DMS153 treated with DMSO at 0.1 percent for 48 hours (cell line): ENCODE measurements at regions not wholly inside any gene's neighbourhood (a gene's known extent, or its start where the extent isn't known, plus 50 kb on each side); places are given as distances from the start of the nearest gene placed in this dataset.

Experiments
- DNase-seq: peaks from one replicate; lab custom pipeline; 2025; ENCODE audit not compliant: unreplicated experiment; lab: John Stamatoyannopoulos, UW

DNA sequence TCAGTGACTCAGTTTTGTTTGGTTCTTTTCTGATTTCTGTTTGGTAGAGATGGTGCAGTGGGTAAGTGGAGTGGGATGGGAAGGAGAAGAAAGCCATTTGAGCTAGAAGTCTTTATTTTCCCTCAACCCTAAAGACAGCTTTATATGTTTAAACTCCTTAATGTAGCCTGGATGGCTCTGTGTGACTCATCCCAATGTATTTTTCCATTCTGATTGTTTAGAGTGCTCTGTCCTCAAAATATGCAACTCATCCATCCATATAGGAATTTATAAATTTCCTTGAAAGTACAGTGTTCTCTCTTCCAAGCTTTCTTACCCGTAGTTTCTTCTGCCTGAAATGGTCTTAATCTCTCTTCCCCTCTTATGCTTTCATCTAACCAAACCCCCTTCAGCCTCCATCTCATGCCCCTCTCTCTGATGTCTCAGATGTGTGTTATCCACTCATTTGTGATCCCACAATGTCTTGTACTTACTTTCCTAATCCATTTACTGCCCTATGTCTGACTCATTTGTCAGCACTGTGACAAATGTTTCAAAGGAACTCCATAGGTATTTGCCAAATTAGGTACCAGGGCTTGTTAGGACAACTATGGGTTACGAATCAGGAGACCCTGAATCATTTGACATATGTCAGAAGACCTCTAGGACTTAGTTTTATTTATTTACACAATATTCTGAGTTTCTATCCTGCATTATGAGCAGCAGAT, 217.5 kb upstream of the SGCD start:
- DNase-seq: no peak

DNA sequence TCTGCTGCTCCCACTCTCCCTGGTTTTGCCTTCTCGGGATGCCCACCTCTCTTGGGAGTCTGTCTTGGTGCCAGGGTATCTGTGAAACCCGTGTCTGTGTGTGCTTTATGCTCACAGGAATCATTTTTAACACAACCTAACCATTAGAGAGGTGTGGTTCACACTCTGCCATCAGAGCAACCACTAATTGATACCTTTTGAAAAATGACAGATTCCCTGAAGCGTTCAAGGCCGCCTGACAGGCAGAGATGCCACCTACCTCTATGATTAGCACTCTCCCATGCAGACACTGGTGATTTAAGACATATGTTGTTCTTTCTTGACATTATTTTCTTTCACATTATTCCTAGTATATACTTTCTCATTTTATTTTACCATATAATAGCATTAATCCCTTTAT, 207.3 kb upstream of the SGCD start:
- no peak for DNase-seq

DNA sequence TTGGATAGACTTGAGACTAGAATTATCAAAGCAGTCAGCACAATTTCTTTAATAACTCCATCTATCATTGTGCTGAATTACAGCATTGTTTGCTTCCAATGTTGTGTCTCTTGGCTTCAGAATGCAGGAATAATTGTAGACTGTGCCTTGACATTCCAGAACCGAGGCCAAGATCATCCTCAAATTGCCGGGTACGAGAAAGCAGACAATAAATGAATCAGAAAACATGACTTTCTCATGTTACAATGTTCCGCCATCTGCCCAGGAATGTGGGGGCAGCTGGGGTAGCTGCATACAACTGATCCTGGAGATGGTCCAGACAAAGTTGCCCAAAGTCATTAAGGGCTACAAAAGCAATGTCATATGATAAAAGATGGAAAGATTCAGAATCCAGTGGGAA, 206.2 kb upstream of the SGCD start:
- DNase-seq: no peak

DNA sequence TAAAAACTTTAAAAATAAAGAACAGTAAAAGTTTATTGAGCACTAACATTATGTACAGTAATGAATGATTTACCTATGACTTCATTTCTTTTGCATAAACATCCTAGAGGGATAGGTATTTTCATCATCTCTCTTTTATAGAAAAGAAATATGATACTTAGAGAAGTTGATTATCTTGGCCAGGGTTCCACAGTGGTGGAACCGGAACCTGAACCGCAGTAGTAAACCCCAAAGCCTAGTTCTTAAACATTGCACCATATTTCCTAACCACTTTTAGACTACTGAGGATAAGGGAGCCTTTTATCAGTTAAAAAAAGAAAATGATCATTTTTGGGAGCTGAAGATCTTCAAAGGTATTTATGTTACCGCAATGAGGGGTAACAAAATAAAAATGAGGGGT, 205.7 kb upstream of the SGCD start:
- DNase-seq: no peak

DNA sequence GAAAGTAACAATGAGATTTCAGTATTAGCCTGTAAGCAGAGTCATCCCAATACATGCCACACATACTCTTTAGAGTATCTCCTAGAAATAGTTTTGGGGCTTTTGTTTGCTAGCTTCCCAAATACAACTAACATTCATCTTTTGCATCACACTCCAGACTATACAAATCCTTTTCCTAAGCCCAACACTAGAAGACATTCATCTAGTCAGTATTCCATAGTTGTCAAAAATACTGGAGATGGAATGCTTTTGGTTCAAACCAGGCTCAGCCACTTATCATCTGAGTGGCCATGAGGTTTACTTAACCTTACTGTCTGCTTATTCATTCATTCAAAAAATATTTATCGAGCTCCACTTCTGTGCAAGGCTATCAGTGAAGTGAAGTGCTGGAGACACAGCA, 205.1 kb upstream of the SGCD start:
- DNase-seq: no peak

DNA sequence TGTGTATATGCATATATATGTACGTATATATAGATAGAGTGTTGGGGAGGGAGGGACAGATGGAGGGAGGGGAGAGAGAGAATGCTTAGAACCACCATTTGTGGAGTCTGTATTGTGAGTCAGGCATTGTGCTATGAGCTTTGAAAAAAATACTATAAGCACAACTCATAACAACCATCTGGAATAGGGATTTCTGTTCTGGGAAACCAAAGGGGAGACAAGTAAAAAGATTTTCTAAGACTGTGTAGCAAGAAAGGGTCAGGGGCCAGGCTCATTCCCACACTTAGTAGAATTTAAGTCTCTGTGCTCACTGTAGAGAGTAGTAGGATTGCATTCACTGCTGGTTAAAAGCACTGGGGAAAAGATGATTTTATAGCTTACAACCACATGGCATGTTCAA, 202.3 kb upstream of the SGCD start:
- DNase-seq: no peak

DNA sequence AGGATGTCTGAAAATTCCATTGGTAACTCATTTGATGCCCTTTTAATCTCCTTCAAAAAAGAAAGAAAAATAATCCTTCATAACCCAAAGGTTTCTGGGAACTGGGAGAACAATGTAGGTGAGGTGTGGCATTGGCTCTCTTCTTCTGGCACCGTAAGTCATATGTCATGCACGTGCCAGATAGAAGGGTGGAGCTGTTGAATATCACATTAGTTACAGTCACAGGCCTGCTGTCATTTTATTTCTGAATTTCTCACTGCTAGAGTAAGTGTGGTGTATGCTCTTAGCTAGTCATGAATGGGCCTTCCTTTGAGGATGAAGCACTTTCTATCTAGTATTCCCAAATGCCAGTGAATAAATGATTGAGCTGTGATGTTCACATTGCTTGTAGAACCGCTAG, 201.8 kb upstream of the SGCD start:
- DNase-seq: no peak

DNA sequence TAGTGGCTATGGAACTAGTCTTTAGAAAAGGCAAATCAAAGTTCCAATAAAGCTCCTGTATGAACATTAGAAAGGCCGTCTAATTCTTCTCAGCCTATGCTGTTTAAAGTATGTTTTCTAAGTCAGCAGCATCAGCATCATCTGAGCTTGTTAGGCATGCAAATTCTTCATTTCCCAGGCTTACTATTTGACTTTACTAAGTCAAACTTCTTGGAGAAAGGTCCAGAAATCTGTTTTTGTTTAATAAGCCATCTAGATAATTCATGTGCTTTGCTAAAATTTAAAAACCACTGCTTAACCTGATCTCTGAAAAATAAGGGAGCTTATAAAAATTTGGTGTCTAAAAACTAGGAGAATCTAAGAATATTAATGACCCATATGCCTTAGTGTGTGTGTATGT, 200.2 kb upstream of the SGCD start:
- no peak for DNase-seq

DNA sequence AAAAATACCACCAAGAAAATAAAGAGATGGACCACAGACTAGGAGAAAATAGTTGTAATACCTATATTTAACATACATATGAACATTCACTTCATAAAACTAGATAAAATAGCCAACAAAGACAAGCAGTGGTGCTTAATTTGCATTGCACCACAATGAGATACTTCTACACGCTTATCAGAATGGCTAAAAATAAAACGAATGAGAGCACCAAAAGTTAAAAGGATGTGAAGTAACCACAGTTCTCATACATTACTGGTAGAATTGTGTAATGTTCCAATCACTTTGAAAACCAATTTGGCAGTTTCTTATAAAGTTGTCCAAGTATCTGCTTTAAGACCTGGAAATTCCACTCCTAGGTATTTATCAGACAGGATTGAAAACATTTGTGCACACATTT, 198.9 kb upstream of the SGCD start:
- DNase-seq: no peak

DNA sequence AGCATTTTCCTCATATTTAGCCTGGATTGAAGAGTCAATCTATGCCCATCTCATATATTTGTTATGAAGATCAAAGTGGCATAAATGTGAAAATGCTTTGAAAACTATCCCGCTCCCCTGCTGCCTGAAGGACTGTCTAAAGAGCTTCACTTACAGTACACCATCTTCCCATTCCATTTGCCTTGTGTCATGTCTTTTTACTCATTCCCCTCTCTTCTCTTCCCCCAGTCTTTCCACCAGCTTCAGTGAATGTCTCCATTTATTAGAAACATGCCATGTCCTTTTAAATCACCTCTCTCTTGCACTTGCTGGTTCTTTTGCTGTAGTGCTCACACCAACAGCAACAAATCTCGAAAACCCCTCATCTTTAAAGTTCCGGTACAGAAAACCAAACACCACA, 192.7 kb upstream of the SGCD start:
- DNase-seq: no peak

DNA sequence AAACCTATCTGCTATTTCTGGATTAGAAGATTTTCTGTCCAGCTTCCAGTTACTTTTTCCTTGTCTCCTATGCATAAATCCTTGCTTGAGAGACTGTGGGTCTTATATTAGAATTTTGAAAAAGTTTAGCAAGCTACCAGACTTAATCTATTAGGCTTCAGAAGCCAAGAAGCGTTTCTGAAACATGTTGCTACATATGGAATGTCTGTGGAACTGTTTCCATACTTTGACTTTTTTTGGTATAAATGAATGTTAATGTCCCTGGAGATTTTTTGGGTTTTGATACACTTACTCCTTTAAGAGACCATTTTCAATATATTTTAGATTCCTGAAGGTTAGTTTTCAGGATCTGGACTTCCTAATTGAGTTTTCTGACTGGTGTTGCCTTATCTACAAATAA, 191.4 kb upstream of the SGCD start:
- DNase-seq: no peak

DNA sequence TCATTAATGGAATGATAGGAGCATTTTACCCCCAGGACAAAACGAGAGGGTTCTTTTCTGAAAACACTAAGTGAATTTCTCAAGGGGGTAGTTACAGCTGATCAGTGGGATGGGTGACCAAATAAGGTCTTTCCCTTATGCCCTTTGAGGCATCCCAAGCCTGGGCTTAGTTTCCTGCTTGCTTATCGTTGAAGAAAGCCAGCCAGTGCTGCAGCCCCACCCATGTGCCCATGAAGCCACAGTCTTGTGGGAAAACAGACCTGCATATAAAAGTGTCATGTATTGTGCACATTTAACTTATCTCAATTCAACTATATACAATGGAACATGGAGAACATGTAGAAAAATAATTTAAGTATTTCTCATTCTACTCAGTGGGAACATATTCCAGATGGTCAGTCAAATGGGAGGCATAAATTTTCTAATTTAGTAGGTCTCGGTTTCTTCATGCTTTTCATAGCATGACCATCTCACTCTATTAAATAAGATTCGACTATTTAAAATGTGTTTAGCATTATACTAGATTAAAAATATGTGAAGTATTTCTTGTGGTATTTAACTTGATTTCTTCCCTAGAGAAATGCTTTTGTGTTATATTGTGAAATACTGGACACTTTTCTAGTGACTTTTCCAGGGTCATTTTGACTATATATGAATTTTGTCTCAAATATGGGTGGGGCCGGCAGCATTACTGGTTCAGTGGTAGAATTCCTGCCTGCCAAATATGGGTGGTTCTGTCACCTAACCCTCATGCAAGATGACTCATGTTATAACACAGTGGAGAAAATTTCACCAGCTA, 189.7 kb upstream of the SGCD start:
- no peak for DNase-seq

DNA sequence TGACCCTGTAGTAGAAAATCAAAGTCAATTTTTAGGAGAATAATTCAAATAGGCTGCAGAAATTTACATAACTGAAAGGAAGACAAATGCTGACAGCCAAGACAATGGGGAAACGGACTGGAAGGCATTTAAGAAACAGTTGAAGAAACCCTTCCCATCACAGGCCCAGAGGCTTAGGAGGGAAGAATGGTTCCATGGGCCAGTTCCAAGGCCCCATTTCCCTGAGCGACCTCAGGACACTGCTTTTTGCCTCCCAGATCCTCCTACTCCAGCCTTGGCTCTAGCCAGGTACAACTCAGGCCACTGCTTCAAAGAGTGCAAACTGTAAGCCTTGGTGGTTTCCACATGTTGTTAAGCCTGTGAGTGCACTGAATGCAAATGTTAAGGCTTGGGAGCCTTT, 184.1 kb upstream of the SGCD start:
- DNase-seq: no peak

DNA sequence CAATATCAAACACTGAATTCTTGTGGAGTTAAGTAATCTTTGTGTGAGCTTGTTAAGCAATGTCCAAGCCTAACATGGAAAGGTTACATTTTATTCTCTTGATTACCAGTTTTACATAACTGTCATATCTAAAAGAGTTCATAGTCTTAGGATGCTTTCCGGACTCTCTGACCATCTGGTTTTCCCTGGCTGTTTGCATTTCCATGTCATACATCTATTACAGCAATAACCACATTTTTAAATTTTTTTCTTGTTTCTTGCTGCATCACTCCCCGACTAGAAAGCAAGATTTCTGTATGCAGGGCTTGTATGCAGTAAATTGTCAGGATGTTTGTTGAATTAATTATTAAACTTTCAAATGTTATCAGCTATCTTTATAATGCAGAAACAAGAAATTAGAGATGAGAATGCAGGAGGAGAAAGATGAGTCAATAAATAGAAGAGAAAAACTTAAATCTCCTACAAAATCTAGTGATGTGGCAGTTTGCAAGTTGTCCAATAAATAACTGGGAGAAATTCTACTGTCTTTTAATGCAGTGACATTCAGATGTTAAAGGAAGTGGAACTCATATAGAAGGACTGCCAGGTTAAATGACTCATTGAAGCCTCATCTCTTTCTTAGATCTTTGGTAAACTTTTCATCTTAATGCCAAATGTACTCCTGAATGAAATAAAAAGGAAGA, 179.6 kb upstream of the SGCD start:
- no peak for DNase-seq

DNA sequence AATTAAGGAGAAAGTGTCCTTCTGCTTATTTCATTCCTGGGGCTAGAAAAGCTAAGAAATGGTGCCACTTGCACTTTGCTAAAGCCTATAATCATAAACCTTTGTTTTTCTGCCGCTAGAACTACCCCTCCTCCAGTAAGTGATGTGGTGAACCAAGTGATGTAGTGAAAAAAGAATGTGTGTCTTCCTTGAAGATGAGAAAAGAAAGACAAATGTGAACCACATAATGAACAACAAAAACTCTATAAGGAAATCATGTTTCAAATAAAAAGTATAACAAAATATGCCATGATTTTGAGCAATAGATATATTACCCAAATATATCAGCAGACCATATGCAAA, 179.0 kb upstream of the SGCD start:
- no peak for DNase-seq

DNA sequence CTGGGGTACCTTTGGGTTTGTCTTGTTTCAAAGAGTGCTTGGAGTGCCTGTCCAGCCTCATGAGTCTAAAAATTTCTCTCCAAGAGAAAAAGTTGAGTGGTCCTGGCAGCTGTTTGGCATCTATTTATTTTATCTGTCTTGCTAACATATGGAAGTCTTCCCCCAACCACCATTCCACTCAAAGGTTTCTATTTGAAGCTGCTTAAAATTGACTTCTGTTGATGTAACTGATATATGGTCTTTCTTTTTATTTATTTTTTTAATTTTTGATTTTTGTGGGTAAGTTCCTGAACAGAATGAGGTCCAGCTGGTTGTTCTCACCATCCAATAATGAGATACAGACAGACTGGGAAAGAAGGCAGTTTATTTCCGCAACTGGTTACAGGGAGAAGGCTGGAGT, 178.7 kb upstream of the SGCD start:
- no peak for DNase-seq

DNA sequence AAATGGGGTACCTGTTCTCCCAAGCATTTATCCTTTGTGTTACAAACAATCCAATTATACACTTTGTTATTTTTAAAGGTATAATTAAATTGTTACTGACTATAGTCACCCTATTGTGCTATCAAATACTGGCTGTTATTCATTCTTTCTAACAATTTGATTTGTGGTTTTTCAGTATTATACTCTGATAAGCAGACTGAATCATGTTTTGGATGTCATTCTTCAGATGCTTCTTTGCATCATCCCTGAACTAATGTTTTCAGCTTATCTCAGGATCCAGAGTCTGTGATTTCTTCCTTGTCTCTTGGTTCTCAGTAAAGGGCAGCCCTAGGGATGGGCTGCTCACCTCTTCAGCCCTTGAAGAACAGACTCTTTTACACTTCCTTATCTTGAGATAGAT, 177.8 kb upstream of the SGCD start:
- no peak for DNase-seq

DNA sequence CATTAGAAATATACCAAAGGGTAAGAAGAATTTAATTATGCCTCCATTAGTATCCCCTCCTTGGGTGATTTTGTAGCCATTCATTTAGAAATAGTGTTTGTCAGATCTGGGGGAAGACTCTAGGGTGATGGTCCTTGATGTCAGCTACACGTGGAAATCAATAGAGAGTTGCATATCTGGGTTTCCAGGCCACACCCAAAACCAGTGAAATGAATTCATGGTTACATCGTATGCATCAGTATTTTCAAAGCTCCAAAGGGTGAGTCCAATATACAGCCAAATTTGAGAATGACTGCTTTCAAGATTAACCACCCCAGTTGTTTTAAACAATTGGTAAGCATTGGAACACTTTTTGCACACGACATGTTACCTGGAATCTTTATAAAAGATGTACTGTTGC, 173.4 kb upstream of the SGCD start:
- no peak for DNase-seq

DNA sequence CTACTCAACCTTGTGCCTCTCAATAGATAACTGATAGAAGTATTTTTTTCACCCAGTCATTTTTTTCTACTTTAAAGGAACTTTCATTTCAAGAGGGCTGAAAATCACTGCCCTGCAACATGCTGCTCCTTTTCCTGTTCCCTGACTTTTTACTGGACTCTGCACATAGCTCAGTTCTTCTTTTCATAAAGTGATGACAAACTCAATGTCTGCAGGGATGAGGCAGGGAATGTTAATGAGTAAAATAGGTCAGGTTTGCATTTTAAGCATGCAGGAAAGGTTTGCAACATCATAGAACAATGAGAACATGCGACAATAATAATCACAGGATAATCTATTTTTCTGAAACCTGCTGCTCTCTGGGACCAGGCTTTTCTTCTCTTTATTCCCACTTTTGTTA, 172.2 kb upstream of the SGCD start:
- no peak for DNase-seq

DNA sequence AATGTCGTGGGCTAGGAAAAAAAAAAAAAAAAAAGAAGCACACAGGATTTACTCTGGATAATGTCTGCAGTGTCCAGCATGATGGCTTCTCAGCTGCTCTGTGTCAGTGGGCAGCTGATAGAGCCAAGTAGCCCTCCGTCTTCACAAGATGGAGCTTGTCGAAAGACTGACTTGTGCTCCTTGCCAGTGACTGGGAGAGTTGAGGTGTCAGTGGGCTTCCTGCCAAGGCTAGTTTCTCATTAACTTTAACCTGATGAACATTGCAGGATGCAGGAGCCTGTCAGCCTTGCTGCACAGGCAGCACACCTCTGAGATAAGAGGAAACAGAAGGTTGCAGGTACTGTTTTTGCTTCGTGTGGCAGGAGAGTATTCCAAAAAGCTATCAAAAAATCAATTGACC, 171.4 kb upstream of the SGCD start:
- no peak for DNase-seq

DNA sequence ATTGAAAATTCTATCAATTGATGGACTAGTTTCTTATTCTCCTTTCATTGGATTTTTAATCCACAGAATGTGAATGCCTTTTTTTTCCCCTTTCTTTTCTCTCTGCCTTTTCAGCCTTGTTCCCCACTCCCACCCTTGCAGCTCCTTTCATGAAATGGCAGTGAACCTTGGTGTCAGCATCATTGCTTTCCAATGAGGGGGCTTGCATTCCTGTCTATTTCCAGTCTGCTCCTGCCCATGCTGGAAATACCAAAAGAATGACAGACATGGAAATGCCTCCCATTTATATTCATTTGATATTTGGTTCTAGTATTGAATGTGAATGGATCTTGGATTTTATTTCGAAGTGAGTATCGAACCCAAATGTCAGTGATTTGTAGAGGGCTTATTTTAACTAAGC, 162.7 kb upstream of the SGCD start:
- no peak for DNase-seq

DNA sequence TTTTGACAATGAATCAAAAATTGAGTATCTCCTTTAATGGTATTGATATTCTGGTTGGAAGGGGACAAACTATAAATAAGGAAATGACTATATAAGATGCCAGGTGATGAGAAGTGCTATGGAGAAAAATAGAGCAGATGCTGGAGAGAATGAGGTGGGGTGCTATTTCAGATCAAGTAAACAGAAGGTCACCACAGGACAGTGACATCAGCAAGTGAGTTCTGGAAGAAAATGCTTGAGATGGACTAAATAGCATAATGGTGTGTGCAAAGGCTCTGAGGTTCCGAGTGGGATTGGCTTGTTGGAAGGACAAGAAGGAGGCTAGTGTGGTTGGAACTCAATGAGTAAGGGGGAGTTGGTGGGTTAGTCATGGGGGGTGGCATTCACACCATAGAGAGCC, 157.5 kb upstream of the SGCD start:
- no peak for DNase-seq
